ENCODE measurements at regions not wholly inside any gene's neighbourhood (a gene's known extent, or its start where the extent isn't known, plus 50 kb on each side); places are given as distances from the start of the nearest gene placed in this dataset.

- Histone ChIP-seq H3K36me3 (no peaks in the 10 kb centered on the region), H3K27me3 (no peaks in the 10 kb centered on the region), H3K9me3 (ENCODE audit: low read depth) (no peaks in the 10 kb centered on the region), H3K27ac (no peak overlapping the region), H3K4me1 (ENCODE audit: low read depth) (no peaks in the 10 kb centered on the region), H3K4me3 (no peak overlapping the region)
- DNase-seq (ENCODE audit: low read depth in 1 of 2, low spot score in 1 of 2), result no peak
- TF ChIP-seq, protein P1, sequence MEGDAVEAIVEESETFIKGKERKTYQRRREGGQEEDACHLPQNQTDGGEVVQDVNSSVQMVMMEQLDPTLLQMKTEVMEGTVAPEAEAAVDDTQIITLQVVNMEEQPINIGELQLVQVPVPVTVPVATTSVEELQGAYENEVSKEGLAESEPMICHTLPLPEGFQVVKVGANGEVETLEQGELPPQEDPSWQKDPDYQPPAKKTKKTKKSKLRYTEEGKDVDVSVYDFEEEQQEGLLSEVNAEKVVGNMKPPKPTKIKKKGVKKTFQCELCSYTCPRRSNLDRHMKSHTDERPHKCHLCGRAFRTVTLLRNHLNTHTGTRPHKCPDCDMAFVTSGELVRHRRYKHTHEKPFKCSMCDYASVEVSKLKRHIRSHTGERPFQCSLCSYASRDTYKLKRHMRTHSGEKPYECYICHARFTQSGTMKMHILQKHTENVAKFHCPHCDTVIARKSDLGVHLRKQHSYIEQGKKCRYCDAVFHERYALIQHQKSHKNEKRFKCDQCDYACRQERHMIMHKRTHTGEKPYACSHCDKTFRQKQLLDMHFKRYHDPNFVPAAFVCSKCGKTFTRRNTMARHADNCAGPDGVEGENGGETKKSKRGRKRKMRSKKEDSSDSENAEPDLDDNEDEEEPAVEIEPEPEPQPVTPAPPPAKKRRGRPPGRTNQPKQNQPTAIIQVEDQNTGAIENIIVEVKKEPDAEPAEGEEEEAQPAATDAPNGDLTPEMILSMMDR (IDR thresholded peaks at IDR 0.05; ENCODE audit: low read depth, low read length), result no peak
These were observed 487.0 kb upstream of the FANCL start for GRCh38 chr2:58727981-58728656.

DNA sequence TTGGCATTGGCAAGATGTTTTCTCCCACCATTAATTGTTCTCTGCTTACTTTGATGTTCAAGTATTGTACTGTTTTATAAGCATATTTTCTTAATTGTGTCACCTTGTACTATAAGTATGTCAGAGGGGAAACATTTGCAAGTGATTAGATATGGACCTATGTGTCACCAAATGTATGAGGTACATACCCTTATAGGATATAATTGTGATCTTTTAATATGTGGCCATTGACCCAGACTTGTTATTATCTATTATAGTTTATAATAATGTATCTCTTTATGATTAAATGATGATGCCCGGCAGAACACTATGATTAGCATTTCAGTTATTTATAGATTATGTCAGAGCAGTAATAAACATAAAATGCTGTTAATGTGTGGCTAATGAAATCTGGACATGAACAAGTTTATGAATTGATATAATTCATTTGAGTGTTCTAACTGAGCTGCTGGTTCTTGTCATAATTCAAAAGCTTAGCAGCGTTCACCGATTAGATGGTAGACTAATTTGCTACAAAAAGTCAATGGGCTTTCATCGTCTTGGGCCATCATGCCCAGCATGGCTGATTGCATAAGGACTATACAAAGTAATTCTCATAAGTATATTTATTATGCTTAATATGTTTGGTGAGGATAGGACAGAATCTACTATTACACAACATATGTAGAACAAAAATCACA, 480.9 kb upstream of the FANCL start:
- H3K4me3 ChIP-seq, result no peak overlapping the region
- H3K27ac ChIP-seq, result no peak overlapping the region
- no peaks in the 10 kb centered on the region for H3K4me1 ChIP-seq (ENCODE audit: low read depth)
- H3K36me3 ChIP-seq, result no peaks in the 10 kb centered on the region
- no peak for DNase-seq (ENCODE audit: low read depth in 1 of 2, low spot score in 1 of 2)
- no peaks in the 10 kb centered on the region for H3K9me3 ChIP-seq (ENCODE audit: low read depth)
- TF ChIP-seq, protein P1 (IDR thresholded peaks at IDR 0.05; ENCODE audit: low read depth, low read length), result no peak
- H3K27me3 ChIP-seq, result no peaks in the 10 kb centered on the region

DNA sequence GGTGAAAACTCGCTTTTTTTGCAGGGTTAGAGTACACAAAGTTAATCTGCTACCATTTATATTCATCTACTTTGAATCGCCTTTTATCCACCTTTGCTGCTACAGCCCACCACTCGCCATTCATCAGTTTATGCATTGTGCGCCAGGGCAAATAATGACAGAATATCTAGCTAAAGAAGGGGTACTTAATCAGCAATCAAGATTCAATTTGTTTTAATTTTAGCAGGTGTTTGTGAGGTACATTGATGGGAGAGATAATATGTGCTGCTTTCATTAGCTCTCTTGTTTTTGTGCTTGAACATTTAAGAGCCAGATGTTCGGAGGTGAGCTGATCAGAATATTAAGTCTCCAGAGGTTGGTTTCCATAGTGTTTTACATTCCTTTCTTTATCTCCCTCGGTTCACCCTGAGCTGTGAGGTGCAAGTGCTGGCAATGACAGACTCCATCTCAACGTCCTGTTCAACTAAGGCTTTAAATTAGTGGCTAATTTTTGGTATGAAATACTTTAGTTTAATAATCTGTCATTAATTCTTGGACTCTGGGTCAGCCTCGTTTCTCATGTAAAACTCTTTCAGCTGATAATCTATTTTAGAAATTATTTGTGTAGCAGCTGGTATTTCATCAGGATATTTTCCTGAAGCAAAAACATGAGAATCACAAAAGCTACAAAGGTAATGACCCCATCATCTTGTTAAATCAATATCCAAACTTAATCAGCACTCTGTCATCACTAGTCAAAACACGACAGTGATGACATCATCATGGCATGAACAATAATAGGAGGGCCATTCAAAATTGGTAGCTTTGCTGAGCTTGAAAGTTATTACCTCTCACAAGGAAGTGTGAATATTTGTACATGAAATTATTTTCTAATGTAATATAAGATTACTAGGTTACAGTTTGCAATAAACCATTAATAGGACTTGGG, 479.9 kb upstream of the FANCL start:
- no peaks in the 10 kb centered on the region for H3K9me3 ChIP-seq (ENCODE audit: low read depth)
- no peaks in the 10 kb centered on the region for H3K27me3 ChIP-seq
- H3K27ac ChIP-seq, result no peak overlapping the region
- no peak overlapping the region for H3K4me3 ChIP-seq
- DNase-seq (ENCODE audit: low read depth in 1 of 2, low spot score in 1 of 2), result no peak
- no peaks in the 10 kb centered on the region for H3K36me3 ChIP-seq
- no peaks in the 10 kb centered on the region for H3K4me1 ChIP-seq (ENCODE audit: low read depth)
- TF ChIP-seq, protein P1 (IDR thresholded peaks at IDR 0.05; ENCODE audit: low read depth, low read length), result no peak

DNA sequence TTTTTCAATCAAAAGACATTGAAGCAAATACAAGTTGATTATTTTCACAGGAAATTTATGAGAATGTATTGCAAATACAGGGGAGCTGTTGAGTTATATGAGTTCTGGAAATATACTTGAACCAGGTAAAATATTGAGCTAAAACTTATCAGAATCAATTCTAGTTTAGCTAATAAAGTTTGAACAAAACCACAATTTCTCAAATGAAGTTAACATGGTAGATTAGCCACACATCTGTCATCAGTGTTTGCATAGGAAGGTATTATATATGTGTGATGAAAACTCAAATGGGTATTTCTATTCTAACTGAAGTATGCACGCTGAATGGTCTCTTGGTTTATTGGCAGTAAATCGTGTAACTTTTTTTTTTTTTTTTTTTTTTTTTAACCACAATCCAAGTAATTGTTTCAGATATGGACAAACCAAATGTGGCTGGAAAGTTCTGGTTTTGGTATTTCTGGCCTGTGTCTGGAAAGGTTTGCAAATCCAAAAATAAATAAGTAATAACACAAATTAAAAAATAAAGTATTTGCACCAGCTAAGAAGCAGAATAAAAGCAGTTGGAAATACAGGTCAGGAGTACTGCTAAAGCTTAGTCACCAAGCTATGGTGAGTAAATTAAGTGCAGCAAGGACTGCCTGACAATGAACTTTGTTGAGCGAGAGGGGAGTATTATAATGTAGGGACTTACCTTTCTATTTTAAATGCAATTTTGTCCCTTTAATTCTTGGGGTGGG, 479.1 kb upstream of the FANCL start:
- H3K4me3 ChIP-seq, result no peak overlapping the region
- TF ChIP-seq, protein P1 (IDR thresholded peaks at IDR 0.05; ENCODE audit: low read depth, low read length), result no peak
- no peaks in the 10 kb centered on the region for H3K9me3 ChIP-seq (ENCODE audit: low read depth)
- H3K27ac ChIP-seq, result no peak overlapping the region
- no peaks in the 10 kb centered on the region for H3K4me1 ChIP-seq (ENCODE audit: low read depth)
- no peaks in the 10 kb centered on the region for H3K36me3 ChIP-seq
- no peaks in the 10 kb centered on the region for H3K27me3 ChIP-seq
- no peak for DNase-seq (ENCODE audit: low read depth in 1 of 2, low spot score in 1 of 2)

DNA sequence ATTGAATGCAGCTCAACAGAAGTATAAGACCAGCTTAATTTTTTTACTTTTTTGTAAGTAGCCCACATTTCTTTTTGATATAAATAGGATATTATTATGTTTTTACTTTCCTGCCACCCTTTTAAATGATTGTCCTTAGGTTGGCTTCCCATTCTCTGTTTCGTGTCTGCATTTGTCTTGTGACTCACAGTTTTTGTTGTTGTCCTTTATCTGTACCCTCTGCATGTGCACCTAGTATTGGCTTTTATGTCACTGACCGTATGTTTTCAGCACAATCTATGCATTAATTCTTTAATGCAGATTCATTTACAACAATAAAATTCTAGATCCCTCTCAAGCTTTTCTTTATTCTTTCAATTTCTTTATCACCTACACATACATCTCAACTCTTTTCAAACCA, 474.2 kb upstream of the FANCL start:
- DNase-seq (ENCODE audit: low read depth in 1 of 2, low spot score in 1 of 2), result no peak
- no peaks in the 10 kb centered on the region for H3K9me3 ChIP-seq (ENCODE audit: low read depth)
- H3K4me1 ChIP-seq (ENCODE audit: low read depth), result peaks cover 6% of the 10 kb centered on the region
- H3K4me3 ChIP-seq, result no peak overlapping the region
- TF ChIP-seq, protein P1 (IDR thresholded peaks at IDR 0.05; ENCODE audit: low read depth, low read length), result no peak
- H3K27ac ChIP-seq, result no peak overlapping the region
- no peaks in the 10 kb centered on the region for H3K36me3 ChIP-seq
- H3K27me3 ChIP-seq, result no peaks in the 10 kb centered on the region
